ENCODE measurements at regions not wholly inside any gene's neighbourhood (a gene's known extent, or its start where the extent isn't known, plus 50 kb on each side); places are given as distances from the start of the nearest gene placed in this dataset.
A peak's percentile ranks its signal among the peaks of the same experiment; 100 is the strongest.
"Not testable (repeated sequence)": the region's sequence is repeated elsewhere in the genome, so short reads cannot be mapped to it uniquely, and the experiment has no call there.

- DNase-seq (ENCODE audit: low read depth in 1 of 2, low spot score in 1 of 2), result no peak
- in situ Hi-C loops (cut with HindIII; ENCODE audit: low pct_unique_long_range_greater_than_20kb, low sequenced_read_pairs), result no loop called here
- TF ChIP-seq JUND (IDR thresholded peaks at IDR 0.05; ENCODE audit: low read depth), result no peak
Observed at GRCh38 chr1:164423136-164423535, 135.8 kb upstream of the PBX1 start.

GRCh38 chr1:164433141-164433817 is 125.7 kb upstream of the PBX1 start:
- TF ChIP-seq JUND (IDR thresholded peaks at IDR 0.05; ENCODE audit: low read depth), result no peak
- DNase-seq (ENCODE audit: low read depth in 1 of 2, low spot score in 1 of 2), result no peak
- in situ Hi-C loops (cut with HindIII; ENCODE audit: low pct_unique_long_range_greater_than_20kb, low sequenced_read_pairs), result no loop called here

- in situ Hi-C loops (cut with HindIII; ENCODE audit: low pct_unique_long_range_greater_than_20kb, low sequenced_read_pairs), result no loop called here
- DNase-seq (ENCODE audit: low read depth in 1 of 2, low spot score in 1 of 2), result no peak
- TF ChIP-seq JUND (IDR thresholded peaks at IDR 0.05; ENCODE audit: low read depth), result no peak
Observed at GRCh38 chr1:164433818-164434170, 125.2 kb upstream of the PBX1 start.

DNA sequence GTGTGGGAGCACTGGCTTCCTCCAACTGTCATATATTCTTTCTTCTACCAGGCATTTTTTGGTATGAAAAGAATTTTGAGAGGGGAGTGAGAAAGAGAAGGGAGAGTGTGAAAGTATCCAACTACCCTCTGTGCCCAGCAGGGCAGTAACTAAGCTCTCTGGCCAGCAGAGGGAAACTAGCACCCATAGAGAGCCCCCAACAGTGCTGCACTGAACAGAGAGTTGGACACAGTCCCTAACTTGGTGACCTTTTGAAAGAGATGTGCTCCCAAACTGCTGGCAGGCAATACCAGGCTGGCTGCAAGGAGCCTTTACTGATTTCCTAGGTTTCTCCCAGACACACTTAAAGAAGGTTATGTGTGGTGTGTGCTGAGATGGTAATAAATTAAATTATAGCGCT is 118.8 kb upstream of the PBX1 start:
- in situ Hi-C loops (cut with HindIII; ENCODE audit: low pct_unique_long_range_greater_than_20kb, low sequenced_read_pairs), result no loop called here
- peak in 1 of 2 experiments; percentile 74 for DNase-seq (ENCODE audit: low read depth in 1 of 2, low spot score in 1 of 2)
- no peak for TF ChIP-seq JUND (IDR thresholded peaks at IDR 0.05; ENCODE audit: low read depth)

- no peak for DNase-seq (ENCODE audit: low read depth in 1 of 2, low spot score in 1 of 2)
- no peak for TF ChIP-seq JUND (IDR thresholded peaks at IDR 0.05; ENCODE audit: low read depth)
- in situ Hi-C loops (cut with HindIII; ENCODE audit: low pct_unique_long_range_greater_than_20kb, low sequenced_read_pairs), result no loop called here
Observed at GRCh38 chr1:164443166-164443565, 115.8 kb upstream of the PBX1 start.

- in situ Hi-C loops (cut with HindIII; ENCODE audit: low pct_unique_long_range_greater_than_20kb, low sequenced_read_pairs), result no loop called here
- DNase-seq (ENCODE audit: low read depth in 1 of 2, low spot score in 1 of 2), result no peak
Observed at GRCh38 chr1:164443836-164444235, 115.1 kb upstream of the PBX1 start.

DNA sequence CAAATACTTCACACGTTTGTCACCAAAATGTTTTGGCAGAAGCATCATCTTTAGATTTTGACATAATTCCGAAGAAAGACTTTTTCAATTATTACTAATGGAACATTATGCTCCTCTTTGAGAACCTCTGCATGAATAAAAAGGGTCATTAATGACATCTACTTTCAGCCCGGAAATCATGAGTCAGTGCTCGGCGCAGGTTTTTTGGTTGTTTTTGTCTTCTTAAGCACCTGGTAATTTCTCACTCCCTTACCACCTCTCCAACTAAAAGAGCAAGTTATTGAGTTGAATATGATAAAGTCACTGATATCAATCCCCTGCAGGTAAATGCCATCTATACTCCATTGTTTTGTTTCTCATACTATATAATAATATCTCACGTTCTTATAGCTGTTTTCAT is 113.0 kb upstream of the PBX1 start:
- in situ Hi-C loops (cut with HindIII; ENCODE audit: low pct_unique_long_range_greater_than_20kb, low sequenced_read_pairs), result no loop called here
- no peak for DNase-seq (ENCODE audit: low read depth in 1 of 2, low spot score in 1 of 2)
- TF ChIP-seq JUND (IDR thresholded peaks at IDR 0.05; ENCODE audit: low read depth), result no peak

More at GRCh38 chr1:164443836-164444235, 115.1 kb upstream of the PBX1 start:
- no peak for TF ChIP-seq JUND (IDR thresholded peaks at IDR 0.05; ENCODE audit: low read depth)

DNA sequence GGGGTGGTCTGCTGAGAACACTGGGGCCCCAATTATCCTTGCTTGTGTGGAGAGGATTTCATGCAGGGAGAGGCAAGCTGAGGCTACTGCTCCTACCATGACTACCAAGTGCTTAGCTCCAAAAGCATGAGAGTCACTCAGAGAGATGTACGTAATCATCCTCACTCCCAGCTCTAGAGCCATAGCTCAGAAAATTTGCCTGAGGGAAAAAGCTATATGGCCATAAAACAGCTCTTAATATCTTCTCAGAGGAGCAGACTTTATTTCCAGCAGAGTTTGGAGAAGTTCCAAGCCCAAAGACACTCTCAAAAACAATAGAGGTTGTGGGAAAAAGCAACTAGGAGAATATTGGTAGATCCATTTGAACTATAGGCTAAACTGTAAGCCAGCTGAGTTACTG is 106.4 kb upstream of the PBX1 start:
- in situ Hi-C loops (cut with HindIII; ENCODE audit: low pct_unique_long_range_greater_than_20kb, low sequenced_read_pairs), result no loop called here
- DNase-seq (ENCODE audit: low read depth in 1 of 2, low spot score in 1 of 2), result no peak
- TF ChIP-seq JUND (IDR thresholded peaks at IDR 0.05; ENCODE audit: low read depth), result no peak

DNA sequence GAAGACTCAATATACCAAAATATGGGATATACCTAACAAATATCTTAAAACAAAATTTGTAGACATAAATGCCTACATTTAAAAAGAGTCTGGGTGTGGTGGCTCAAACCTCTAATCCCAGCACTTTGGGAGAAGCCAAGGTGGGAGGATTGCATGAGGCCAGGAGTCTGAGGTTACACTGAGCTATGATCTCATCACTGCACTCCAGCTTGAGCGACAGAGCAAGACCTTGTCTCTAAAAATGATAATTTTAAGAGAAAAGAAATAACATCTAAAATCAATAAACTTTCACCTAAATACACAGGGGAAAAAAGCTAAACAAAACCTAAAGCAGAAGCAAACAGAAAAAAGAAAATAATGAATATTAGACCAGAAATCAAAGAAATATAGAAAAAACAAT is 102.7 kb upstream of the PBX1 start:
- in situ Hi-C loops (cut with HindIII; ENCODE audit: low pct_unique_long_range_greater_than_20kb, low sequenced_read_pairs), result no loop called here
- no peak for TF ChIP-seq JUND (IDR thresholded peaks at IDR 0.05; ENCODE audit: low read depth)
- DNase-seq (ENCODE audit: low read depth in 1 of 2, low spot score in 1 of 2), result no peak

- in situ Hi-C loops (cut with HindIII; ENCODE audit: low pct_unique_long_range_greater_than_20kb, low sequenced_read_pairs), result not testable (repeated sequence)
Observed at GRCh38 chr1:164459176-164459575, 99.8 kb upstream of the PBX1 start.

DNA sequence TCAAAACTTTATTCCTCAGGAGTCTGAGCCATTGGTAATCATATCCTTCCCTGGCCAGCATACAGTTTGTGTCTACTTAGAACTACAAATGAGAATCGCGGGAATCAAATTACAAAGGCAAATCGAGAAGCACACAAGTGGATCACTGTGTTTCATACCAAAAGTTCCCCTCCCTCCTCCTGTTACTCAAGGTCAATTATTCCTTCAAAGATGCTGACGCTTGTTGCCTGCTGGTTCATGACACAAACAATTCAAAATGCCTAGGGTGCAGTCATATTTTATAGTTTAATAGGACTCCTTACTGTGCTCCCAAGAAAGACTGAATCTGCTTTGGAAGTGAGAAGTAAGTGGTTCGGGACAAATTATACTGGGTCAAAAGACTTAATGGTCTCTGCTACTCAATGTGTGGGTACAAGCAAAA is 93.0 kb upstream of the PBX1 start:
- no peak for DNase-seq (ENCODE audit: low read depth in 1 of 2, low spot score in 1 of 2)
- no peak for TF ChIP-seq JUND (IDR thresholded peaks at IDR 0.05; ENCODE audit: low read depth)
- in situ Hi-C loops (cut with HindIII; ENCODE audit: low pct_unique_long_range_greater_than_20kb, low sequenced_read_pairs), result no loop called here

More at GRCh38 chr1:164459176-164459575, 99.8 kb upstream of the PBX1 start:
- not testable (repeated sequence) for DNase-seq (ENCODE audit: low read depth in 1 of 2, low spot score in 1 of 2)

- no peak for DNase-seq (ENCODE audit: low read depth in 1 of 2, low spot score in 1 of 2)
- in situ Hi-C loops (cut with HindIII; ENCODE audit: low pct_unique_long_range_greater_than_20kb, low sequenced_read_pairs), result no loop called here
- TF ChIP-seq JUND (IDR thresholded peaks at IDR 0.05; ENCODE audit: low read depth), result no peak
Observed at GRCh38 chr1:164466429-164466828, 92.6 kb upstream of the PBX1 start.

GRCh38 chr1:164470996-164471395 is 88.0 kb upstream of the PBX1 start:
- TF ChIP-seq JUND (IDR thresholded peaks at IDR 0.05; ENCODE audit: low read depth), result no peak
- in situ Hi-C loops (cut with HindIII; ENCODE audit: low pct_unique_long_range_greater_than_20kb, low sequenced_read_pairs), result no loop called here
- DNase-seq (ENCODE audit: low read depth in 1 of 2, low spot score in 1 of 2), result no peak

GRCh38 chr1:164472841-164473240 is 86.1 kb upstream of the PBX1 start:
- in situ Hi-C loops (cut with HindIII; ENCODE audit: low pct_unique_long_range_greater_than_20kb, low sequenced_read_pairs), result no loop called here
- peak; percentile 41 to 73 for DNase-seq (ENCODE audit: low read depth in 1 of 2, low spot score in 1 of 2)
- peak; percentile 85; the same call in 1 of the 2 replicates for TF ChIP-seq JUND (IDR thresholded peaks at IDR 0.05; ENCODE audit: low read depth)
